ENCODE measurements at regions not wholly inside any gene's neighbourhood (a gene's known extent, or its start where the extent isn't known, plus 50 kb on each side); places are given as distances from the start of the nearest gene placed in this dataset.

DNA sequence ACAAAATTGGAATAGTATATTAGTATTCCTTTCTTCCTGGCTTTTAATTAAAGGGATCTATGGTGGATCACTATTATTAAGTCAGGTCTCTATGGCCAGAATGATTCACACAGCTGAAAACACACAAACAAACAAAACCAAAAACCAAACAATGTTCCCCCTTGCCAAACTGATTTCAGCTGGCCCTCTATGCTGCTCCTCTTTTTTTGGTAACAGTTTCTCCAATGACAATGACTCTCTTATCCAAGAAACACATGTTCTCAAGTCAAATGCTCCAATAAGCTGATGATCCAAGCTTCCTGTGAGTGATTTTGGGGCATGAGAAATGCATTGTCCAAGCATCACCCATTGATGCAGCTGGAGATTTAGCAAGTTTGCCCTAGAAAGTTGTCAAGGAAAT lies 193.4 kb upstream of the TUT7 start:
- Histone ChIP-seq H4K20me1 (ENCODE audit: insufficient read depth, low read length) (no peaks in the 10 kb centered on the region), H3K36me3 (replicated peaks in 1 of 2; ENCODE audit: control insufficient read depth in 1 of 2, insufficient read depth in 2 of 2, low read length in 2 of 2) (no peaks in the 10 kb centered on the region), H3K9ac (ENCODE audit: insufficient read depth, low read length, poor library complexity, severe bottlenecking) (no peak overlapping the region), H3K79me2 (ENCODE audit: insufficient read depth, low read length) (no peaks in the 10 kb centered on the region), H3K4me2 (replicated peaks; ENCODE audit: extremely low read depth, low read length, poor library complexity, severe bottlenecking) (no peak overlapping the region), H2AFZ (ENCODE audit: insufficient read depth, low read depth, low read length, poor library complexity, severe bottlenecking) (no peak overlapping the region), H3K27me3 (ENCODE audit: control insufficient read depth in 2 of 2, insufficient read depth in 2 of 2, low read length in 2 of 2) (no peaks in the 10 kb centered on the region), H3K4me1 (ENCODE audit: control insufficient read depth in 1 of 2, insufficient read depth in 2 of 2, low read length in 2 of 2) (no peaks in the 10 kb centered on the region), H3K27ac (ENCODE audit: low read depth in 1 of 2, low read length in 2 of 2) (no peak overlapping the region), H3K4me3 (replicated peaks in 1 of 3; ENCODE audit: low read depth in 2 of 3, low read length in 3 of 3) (no peak overlapping the region), H3K9me3 (replicated peaks in 1 of 2; ENCODE audit: control insufficient read depth in 1 of 2, insufficient read depth in 1 of 2, low read length in 2 of 2) (no peaks in the 10 kb centered on the region)
- Mint-ChIP-seq H3K4me1 (no peaks in the 10 kb centered on the region), H3K27ac (no peak overlapping the region), H3K4me3 (no peak overlapping the region), H3K27me3 (ENCODE audit: low read depth in 3 of 3) (peaks cover 0 to 2% (median 1%) of the 10 kb centered on the region in 3 donors), H3K9me3 (peaks cover 0 to 4% (median 0%) of the 10 kb centered on the region in 7 donors), H3K36me3 (no peaks in the 10 kb centered on the region)
- intact Hi-C loops (cut with micrococcal nuclease) = no loop called here
- DNase-seq = no peak
- TF ChIP-seq, protein P1, sequence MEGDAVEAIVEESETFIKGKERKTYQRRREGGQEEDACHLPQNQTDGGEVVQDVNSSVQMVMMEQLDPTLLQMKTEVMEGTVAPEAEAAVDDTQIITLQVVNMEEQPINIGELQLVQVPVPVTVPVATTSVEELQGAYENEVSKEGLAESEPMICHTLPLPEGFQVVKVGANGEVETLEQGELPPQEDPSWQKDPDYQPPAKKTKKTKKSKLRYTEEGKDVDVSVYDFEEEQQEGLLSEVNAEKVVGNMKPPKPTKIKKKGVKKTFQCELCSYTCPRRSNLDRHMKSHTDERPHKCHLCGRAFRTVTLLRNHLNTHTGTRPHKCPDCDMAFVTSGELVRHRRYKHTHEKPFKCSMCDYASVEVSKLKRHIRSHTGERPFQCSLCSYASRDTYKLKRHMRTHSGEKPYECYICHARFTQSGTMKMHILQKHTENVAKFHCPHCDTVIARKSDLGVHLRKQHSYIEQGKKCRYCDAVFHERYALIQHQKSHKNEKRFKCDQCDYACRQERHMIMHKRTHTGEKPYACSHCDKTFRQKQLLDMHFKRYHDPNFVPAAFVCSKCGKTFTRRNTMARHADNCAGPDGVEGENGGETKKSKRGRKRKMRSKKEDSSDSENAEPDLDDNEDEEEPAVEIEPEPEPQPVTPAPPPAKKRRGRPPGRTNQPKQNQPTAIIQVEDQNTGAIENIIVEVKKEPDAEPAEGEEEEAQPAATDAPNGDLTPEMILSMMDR (IDR thresholded peaks at IDR 0.05) = no peak

DNA sequence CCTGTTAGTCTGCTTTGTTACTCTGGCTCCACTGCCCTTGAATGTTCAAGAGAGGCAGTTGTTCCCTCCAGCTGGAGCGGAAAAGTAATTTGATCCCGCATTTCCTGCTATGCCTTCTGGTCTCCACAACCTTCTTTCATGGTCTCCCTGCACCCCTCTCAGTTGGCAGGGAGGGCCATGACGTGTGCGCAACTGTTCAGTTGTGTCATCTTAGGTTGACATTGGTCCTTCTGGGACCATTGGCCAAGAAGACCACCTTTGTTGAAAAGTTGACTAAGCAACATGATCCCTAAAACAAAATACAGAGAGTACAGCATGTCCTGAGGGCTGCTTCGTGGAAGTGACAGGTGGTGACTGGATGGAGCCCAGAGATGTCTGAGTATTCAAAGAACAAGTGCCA lies 192.5 kb upstream of the TUT7 start:
- WGBS (ENCODE audit: insufficient coverage) = 94% methylated on average over 5 of the region's 5 CpGs
- H3K79me2 ChIP-seq (ENCODE audit: insufficient read depth, low read length) = no peaks in the 10 kb centered on the region
- no peak overlapping the region for H3K4me3 Mint-ChIP-seq
- H3K9me3 Mint-ChIP-seq = peaks cover 0 to 4% (median 0%) of the 10 kb centered on the region in 7 donors
- no peaks in the 10 kb centered on the region for H3K36me3 ChIP-seq (replicated peaks in 1 of 2; ENCODE audit: control insufficient read depth in 1 of 2, insufficient read depth in 2 of 2, low read length in 2 of 2)
- intact Hi-C loops (cut with micrococcal nuclease) = no loop called here
- H4K20me1 ChIP-seq (ENCODE audit: insufficient read depth, low read length) = no peaks in the 10 kb centered on the region
- no peaks in the 10 kb centered on the region for H3K4me1 ChIP-seq (ENCODE audit: control insufficient read depth in 1 of 2, insufficient read depth in 2 of 2, low read length in 2 of 2)
- no peaks in the 10 kb centered on the region for H3K36me3 Mint-ChIP-seq
- no peak overlapping the region for H3K9ac ChIP-seq (ENCODE audit: insufficient read depth, low read length, poor library complexity, severe bottlenecking)
- H3K27ac Mint-ChIP-seq = no peak overlapping the region
- no peak overlapping the region for H3K4me2 ChIP-seq (replicated peaks; ENCODE audit: extremely low read depth, low read length, poor library complexity, severe bottlenecking)
- H3K4me3 ChIP-seq (replicated peaks in 1 of 3; ENCODE audit: low read depth in 2 of 3, low read length in 3 of 3) = no peak overlapping the region
- DNase-seq = no peak
- peaks cover 0 to 2% (median 1%) of the 10 kb centered on the region in 3 donors for H3K27me3 Mint-ChIP-seq (ENCODE audit: low read depth in 3 of 3)
- no peak overlapping the region for H3K27ac ChIP-seq (ENCODE audit: low read depth in 1 of 2, low read length in 2 of 2)
- no peak overlapping the region for H2AFZ ChIP-seq (ENCODE audit: insufficient read depth, low read depth, low read length, poor library complexity, severe bottlenecking)
- TF ChIP-seq, protein P1 (IDR thresholded peaks at IDR 0.05) = no peak
- H3K9me3 ChIP-seq (replicated peaks in 1 of 2; ENCODE audit: control insufficient read depth in 1 of 2, insufficient read depth in 1 of 2, low read length in 2 of 2) = no peaks in the 10 kb centered on the region
- no peaks in the 10 kb centered on the region for H3K27me3 ChIP-seq (ENCODE audit: control insufficient read depth in 2 of 2, insufficient read depth in 2 of 2, low read length in 2 of 2)
- H3K4me1 Mint-ChIP-seq = no peaks in the 10 kb centered on the region

Measured in CD14-positive monocyte (primary cell).